HAP-1 (cell line): ENCODE measurements at regions not wholly inside any gene's neighbourhood (a gene's known extent, or its start where the extent isn't known, plus 50 kb on each side); places are given as distances from the start of the nearest gene placed in this dataset.
"Not testable (repeated sequence)": the region's sequence is repeated elsewhere in the genome, so short reads cannot be mapped to it uniquely, and the experiment has no call there.

Experiments used
- DNase-seq, 2 experiments: peaks; one replicate each; pipeline ENCODE4 v3.0.0-alpha.2; 2016 to 2020; ENCODE audit warnings: low spot score in 2 of 2
- H3K27me3 ChIP-seq: fragments of 250-450 bp; sonication (Bioruptor Pico); 2 replicates; pipeline ENCODE4 v1.5.1; 2020; ENCODE audit warnings: low read depth, mild to moderate bottlenecking, moderate library complexity
- H3K36me3 ChIP-seq: fragments of 250-450 bp; sonication (Bioruptor Pico); replicated peaks from 2 replicates; pipeline ENCODE4 v1.5.1; 2020; ENCODE audit warnings: mild to moderate bottlenecking
- H3K4me1 ChIP-seq: fragments of 250-450 bp; sonication (Bioruptor Pico); 2 replicates; pipeline ENCODE4 v1.5.1; 2020; ENCODE audit warnings: mild to moderate bottlenecking
- H3K4me3 ChIP-seq: fragments of 250-450 bp; sonication (Bioruptor Pico); 2 replicates; pipeline ENCODE4 v1.5.1; 2020; ENCODE audit warnings: mild to moderate bottlenecking, moderate library complexity
- H3K9me3 ChIP-seq: fragments of 250-450 bp; sonication (Bioruptor Pico); 2 replicates; pipeline ENCODE4 v1.5.1; 2020; ENCODE audit warnings: mild to moderate bottlenecking, moderate library complexity
- in situ Hi-C: fragments of 300-500 bp; cut with MboI; formaldehyde crosslinking; loops from 3 replicates; pipeline ENCODE4 v1.14.3; 2020; ENCODE audit warnings: low sequenced_read_pairs, inconsistent platforms, mixed read lengths

GRCh38 chr10:29209830-29210229 lies 79.0 kb upstream of the LYZL1 start:
- no peak for DNase-seq
- no peaks in the 10 kb centered on the region for H3K36me3 ChIP-seq
- no peaks in the 10 kb centered on the region for H3K9me3 ChIP-seq
- no peak overlapping the region for H3K4me3 ChIP-seq
- H3K27me3 ChIP-seq = no peaks in the 10 kb centered on the region; the same call in 1 of the 2 replicates
- in situ Hi-C loops = no loop called here
- H3K4me1 ChIP-seq = no peaks in the 10 kb centered on the region

- no peak for DNase-seq
- H3K27me3 ChIP-seq = peaks cover 1% of the 10 kb centered on the region
- H3K9me3 ChIP-seq = no peaks in the 10 kb centered on the region
- no peak overlapping the region for H3K4me3 ChIP-seq
- in situ Hi-C loops = no loop called here
- H3K36me3 ChIP-seq = no peaks in the 10 kb centered on the region
- H3K4me1 ChIP-seq = no peaks in the 10 kb centered on the region
Measured at GRCh38 chr10:29210266-29210868, 78.5 kb upstream of the LYZL1 start.

- Histone ChIP-seq H3K4me3 (no peak overlapping the region), H3K36me3 (no peaks in the 10 kb centered on the region), H3K27me3 (peaks cover 2% of the 10 kb centered on the region), H3K4me1 (no peaks in the 10 kb centered on the region), H3K9me3 (no peaks in the 10 kb centered on the region)
- DNase-seq = no peak
- in situ Hi-C loops = no loop called here
Measured at GRCh38 chr10:29212597-29212996, 76.3 kb upstream of the LYZL1 start.

- no peak overlapping the region for H3K4me3 ChIP-seq
- in situ Hi-C loops = no loop called here
- no peaks in the 10 kb centered on the region for H3K9me3 ChIP-seq
- peaks cover 2% of the 10 kb centered on the region; the same call in 1 of the 2 replicates for H3K27me3 ChIP-seq
- no peaks in the 10 kb centered on the region for H3K4me1 ChIP-seq
- H3K36me3 ChIP-seq = no peaks in the 10 kb centered on the region
- DNase-seq = no peak
Measured at GRCh38 chr10:29214551-29214950, 74.3 kb upstream of the LYZL1 start.

GRCh38 chr10:29217292-29217738 lies 71.6 kb upstream of the LYZL1 start:
- no peaks in the 10 kb centered on the region for H3K4me1 ChIP-seq
- no peaks in the 10 kb centered on the region for H3K36me3 ChIP-seq
- peaks cover 2% of the 10 kb centered on the region; the same call in 1 of the 2 replicates for H3K27me3 ChIP-seq
- no peak overlapping the region for H3K4me3 ChIP-seq
- DNase-seq = no peak
- no peaks in the 10 kb centered on the region for H3K9me3 ChIP-seq
- in situ Hi-C loops = no loop called here

GRCh38 chr10:29223326-29223725 lies 65.5 kb upstream of the LYZL1 start:
- no peaks in the 10 kb centered on the region for H3K4me1 ChIP-seq
- no peaks in the 10 kb centered on the region for H3K36me3 ChIP-seq
- H3K9me3 ChIP-seq = no peaks in the 10 kb centered on the region
- 0 out of 2 replicates have a peak, but pooled peaks cover 3% of the 10 kb centered on the region for H3K27me3 ChIP-seq
- no peak overlapping the region for H3K4me3 ChIP-seq
- in situ Hi-C loops = no loop called here
- DNase-seq = no peak

GRCh38 chr10:29224631-29225030 lies 64.2 kb upstream of the LYZL1 start:
- Histone ChIP-seq H3K36me3 (no peaks in the 10 kb centered on the region), H3K4me3 (no peak overlapping the region), H3K27me3 (0 out of 2 replicates have a peak, but pooled peaks cover 3% of the 10 kb centered on the region), H3K9me3 (no peaks in the 10 kb centered on the region), H3K4me1 (peaks cover 2% of the 10 kb centered on the region)
- no peak for DNase-seq
- in situ Hi-C loops = no loop called here

GRCh38 chr10:29227201-29227600 lies 61.7 kb upstream of the LYZL1 start:
- H3K36me3 ChIP-seq = no peaks in the 10 kb centered on the region
- in situ Hi-C loops = no loop called here
- H3K27me3 ChIP-seq = 0 out of 2 replicates have a peak, but pooled peaks cover 3% of the 10 kb centered on the region
- DNase-seq = no peak
- H3K9me3 ChIP-seq = no peaks in the 10 kb centered on the region
- H3K4me1 ChIP-seq = peaks cover 2% of the 10 kb centered on the region
- no peak overlapping the region for H3K4me3 ChIP-seq

- 0 out of 2 replicates have a peak, but pooled peaks cover 3% of the 10 kb centered on the region for H3K27me3 ChIP-seq
- no peak for DNase-seq
Measured at GRCh38 chr10:29228562-29228961, 60.3 kb upstream of the LYZL1 start.

GRCh38 chr10:29229258-29229705 lies 59.6 kb upstream of the LYZL1 start:
- no peaks in the 10 kb centered on the region for H3K36me3 ChIP-seq
- in situ Hi-C loops = no loop called here

More at GRCh38 chr10:29228562-29228961, 60.3 kb upstream of the LYZL1 start:
- Histone ChIP-seq H3K4me1 (peaks cover 2% of the 10 kb centered on the region), H3K4me3 (no peak overlapping the region), H3K9me3 (no peaks in the 10 kb centered on the region), H3K36me3 (no peaks in the 10 kb centered on the region)
- in situ Hi-C loops = no loop called here

GRCh38 chr10:29236910-29237309 lies 52.0 kb upstream of the LYZL1 start:
- H3K36me3 ChIP-seq, H3K4me1 ChIP-seq, DNase-seq, H3K9me3 ChIP-seq, H3K4me3 ChIP-seq, H3K27me3 ChIP-seq, in situ Hi-C loops: not testable (repeated sequence)

More at GRCh38 chr10:29229258-29229705, 59.6 kb upstream of the LYZL1 start:
- 0 out of 2 replicates have a peak, but pooled peaks cover 2% of the 10 kb centered on the region for H3K27me3 ChIP-seq
- no peaks in the 10 kb centered on the region for H3K9me3 ChIP-seq
- H3K4me1 ChIP-seq = peaks cover 2% of the 10 kb centered on the region
- H3K4me3 ChIP-seq = no peak overlapping the region
- DNase-seq = no peak

GRCh38 chr10:29237786-29238185 lies 51.1 kb upstream of the LYZL1 start:
- in situ Hi-C loops = no loop called here
- Histone ChIP-seq H3K9me3 (no peaks in the 10 kb centered on the region), H3K27me3 (no peaks in the 10 kb centered on the region)

GRCh38 chr10:29238523-29239135 lies 50.2 kb upstream of the LYZL1 start:
- DNase-seq = no peak
- Histone ChIP-seq H3K4me3 (no peak overlapping the region), H3K36me3 (no peaks in the 10 kb centered on the region), H3K27me3 (no peaks in the 10 kb centered on the region), H3K4me1 (no peaks in the 10 kb centered on the region), H3K9me3 (no peaks in the 10 kb centered on the region)
- in situ Hi-C loops = no loop called here

More at GRCh38 chr10:29237786-29238185, 51.1 kb upstream of the LYZL1 start:
- Histone ChIP-seq H3K36me3 (no peaks in the 10 kb centered on the region), H3K4me1 (no peaks in the 10 kb centered on the region), H3K4me3 (no peak overlapping the region)
- DNase-seq = no peak
